ENCODE measurements at regions not wholly inside any gene's neighbourhood (a gene's known extent, or its start where the extent isn't known, plus 50 kb on each side); places are given as distances from the start of the nearest gene placed in this dataset.

DNA sequence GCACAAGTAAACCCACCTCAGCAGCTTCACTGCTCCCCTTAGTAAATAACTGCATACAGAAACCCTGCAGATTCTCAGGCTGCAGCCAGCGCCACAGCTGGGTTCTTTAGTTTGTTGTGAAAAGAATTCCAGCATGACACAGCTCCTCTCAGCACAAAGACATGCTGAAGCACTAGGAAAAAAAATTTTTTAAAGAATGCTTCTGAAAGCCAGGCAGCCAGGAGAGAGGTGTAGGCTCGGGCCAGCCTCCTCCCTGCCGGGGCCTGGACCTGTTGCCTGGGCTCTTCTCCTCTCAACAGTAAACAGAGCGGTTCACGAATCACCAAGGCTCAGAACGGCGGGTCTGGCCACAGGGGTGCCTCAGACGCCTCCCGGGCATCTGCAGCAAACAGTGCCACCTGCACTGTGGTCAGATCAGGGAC, 95.7 kb upstream of the POU3F3 start:
- peak; percentile 87 for DNase-seq (ENCODE audit: low read depth, low spot score)

- DNase-seq (ENCODE audit: low read depth, low spot score): no peak
Measured at GRCh38 chr2:104762031-104762430, 91.9 kb upstream of the POU3F3 start.

DNA sequence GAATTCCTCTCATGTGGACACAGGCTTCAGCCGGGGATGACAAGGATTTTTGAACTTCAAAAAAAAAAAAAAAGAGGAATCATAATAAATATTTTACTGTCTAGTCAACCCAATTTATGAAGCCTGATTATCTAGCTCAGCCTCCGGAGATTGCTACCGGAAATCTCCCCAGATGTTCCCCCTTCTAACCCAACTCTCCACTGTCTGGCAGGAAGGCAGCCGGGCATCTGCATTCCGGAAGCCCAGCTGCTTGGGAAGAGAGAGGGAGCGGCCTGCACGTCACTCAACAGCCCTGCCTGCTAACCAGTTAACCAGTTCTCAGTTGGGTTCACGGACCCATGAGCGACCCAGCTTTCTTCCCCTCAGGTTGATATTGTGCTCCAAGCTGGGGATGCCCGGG, 87.2 kb upstream of the POU3F3 start:
- DNase-seq (ENCODE audit: low read depth, low spot score): no peak

DNA sequence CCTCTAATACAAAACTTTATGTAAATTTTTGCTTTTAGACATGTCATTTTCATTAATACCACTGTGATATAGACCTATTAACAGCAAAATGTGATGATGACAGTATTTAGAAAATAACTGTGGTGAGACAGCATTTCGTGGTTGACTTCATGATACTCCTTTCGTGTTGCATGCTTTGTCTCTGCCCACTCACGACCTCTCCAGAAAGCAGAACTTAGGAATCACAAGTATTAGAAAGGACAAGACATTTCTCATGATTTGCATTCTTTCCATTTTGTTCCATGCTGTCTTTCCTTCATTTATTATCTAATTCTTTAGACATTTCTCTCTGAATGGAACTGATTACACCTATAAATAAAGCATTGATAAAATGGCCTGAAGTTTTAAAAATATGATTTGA, 85.2 kb upstream of the POU3F3 start:
- no peak for DNase-seq (ENCODE audit: low read depth, low spot score)

- DNase-seq (ENCODE audit: low read depth, low spot score): no peak
Measured at GRCh38 chr2:104769096-104769495, 84.8 kb upstream of the POU3F3 start.

- no peak for DNase-seq (ENCODE audit: low read depth, low spot score)
Measured at GRCh38 chr2:104772996-104773395, 80.9 kb upstream of the POU3F3 start.

DNA sequence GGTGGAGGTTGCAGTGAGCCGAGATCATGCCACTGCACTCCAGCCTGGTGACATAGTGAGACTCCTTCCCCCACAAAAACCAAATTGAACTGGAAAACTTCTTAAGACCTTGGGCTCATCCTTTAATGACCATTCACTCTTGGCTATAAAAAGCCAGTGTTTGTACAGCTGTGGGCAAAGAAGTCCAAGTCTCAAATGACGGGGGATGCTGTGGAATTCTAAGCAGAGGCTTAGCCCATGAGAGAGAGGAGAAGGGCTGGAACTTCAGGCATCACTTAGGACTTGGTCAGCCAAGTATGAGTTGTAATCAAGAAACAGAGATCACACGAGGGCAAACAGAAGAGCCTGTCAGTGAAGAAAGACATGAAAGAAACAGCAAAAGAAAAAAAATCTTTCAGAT, 79.3 kb upstream of the POU3F3 start:
- DNase-seq (ENCODE audit: low read depth, low spot score): no peak

DNA sequence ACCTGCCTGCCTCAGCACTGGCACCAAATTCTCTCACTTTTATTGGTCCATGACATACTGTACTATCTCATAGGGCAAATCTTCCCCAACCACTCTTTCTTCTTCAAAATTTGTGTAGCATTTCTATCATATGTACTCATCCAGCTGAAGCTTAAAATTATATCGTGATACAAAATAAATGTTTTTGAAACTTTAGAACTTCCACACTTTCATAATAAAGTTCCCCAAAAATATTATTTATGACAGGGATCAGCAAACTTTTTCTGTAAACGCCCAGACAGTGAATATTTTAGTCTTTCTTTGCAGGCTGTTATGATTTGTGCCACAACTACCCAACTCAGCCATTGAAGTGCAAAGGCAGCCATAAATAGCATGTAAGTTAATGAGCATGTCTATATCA, 76.2 kb upstream of the POU3F3 start:
- DNase-seq (ENCODE audit: low read depth, low spot score): no peak

GRCh38 chr2:104781151-104781550, 72.8 kb upstream of the POU3F3 start:
- no peak for DNase-seq (ENCODE audit: low read depth, low spot score)

DNA sequence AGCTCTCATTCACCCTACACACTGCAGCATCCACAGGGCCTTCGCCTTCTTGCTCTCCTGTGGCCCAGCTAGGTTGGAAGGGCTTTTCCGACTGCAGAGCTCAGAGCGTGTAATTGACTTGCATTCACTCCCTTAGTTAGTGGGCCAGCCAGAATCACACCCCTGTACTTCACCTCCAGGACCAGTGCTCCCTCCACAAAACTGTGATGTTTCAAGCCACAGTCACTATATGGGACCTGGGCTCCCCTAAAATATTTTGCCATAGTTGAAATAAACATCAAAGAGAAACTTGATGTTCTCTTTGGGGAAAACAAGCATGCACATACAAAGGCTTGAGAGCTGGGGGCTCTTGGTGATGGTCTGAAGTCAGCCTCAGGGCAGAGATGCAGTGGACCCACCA, 69.7 kb upstream of the POU3F3 start:
- DNase-seq (ENCODE audit: low read depth, low spot score): no peak

- no peak for DNase-seq (ENCODE audit: low read depth, low spot score)
Measured at GRCh38 chr2:104786204-104786603, 67.7 kb upstream of the POU3F3 start.

DNA sequence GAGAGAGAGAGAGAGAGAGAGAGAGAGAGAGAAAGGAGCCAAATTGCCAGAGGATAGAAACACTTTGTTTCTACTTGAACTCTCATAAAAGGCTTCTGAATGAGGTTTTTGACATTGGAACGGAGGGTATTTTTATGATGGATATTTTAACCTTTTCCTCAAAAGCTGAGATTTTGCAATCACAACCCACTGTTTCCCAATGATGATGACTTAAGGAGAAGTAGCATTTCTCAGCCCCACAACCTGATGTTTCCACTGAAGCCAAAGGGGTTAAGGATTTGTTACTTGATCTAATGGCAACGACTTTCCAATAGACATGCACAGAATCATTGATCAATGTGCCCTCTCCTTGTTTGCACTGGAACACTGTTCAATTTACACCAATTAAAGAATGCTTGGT, 67.1 kb upstream of the POU3F3 start:
- DNase-seq (ENCODE audit: low read depth, low spot score): no peak

DNA sequence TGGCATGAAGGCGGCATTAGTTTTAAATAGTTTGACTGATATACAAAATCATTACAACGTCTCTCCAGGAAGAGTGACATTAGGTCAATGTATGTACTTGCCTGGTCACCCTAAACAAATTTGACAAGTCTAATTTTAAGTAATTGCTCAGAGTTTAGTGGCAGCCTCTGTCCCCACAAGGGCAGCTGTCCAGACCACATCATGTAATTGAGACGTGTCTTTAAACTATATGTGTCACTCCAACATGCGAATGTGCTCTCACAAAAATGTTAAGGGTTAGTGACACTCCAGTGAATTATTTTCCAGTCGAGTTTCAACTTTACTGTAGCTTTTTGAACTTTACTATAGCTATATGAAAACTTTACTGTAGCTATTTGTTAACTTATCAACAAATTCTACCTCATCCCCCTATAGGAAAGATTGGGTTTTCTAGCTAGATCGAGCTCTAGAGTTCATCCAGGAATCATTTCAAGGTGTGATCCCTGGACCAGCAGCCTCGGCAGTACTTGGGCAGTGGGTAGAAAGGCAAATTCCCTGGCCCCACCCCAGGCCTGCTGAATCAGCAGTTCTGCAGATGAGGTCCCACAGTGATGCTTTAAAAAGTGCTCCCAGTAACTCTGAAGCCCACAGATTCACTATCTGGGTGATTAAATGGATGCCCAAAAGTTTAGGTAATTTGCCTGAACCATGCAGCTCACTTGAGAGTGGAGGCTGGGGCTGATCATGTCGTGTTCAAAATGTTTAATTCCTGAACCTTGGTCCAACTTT, 66.4 kb upstream of the POU3F3 start:
- no peak for DNase-seq (ENCODE audit: low read depth, low spot score)

DNA sequence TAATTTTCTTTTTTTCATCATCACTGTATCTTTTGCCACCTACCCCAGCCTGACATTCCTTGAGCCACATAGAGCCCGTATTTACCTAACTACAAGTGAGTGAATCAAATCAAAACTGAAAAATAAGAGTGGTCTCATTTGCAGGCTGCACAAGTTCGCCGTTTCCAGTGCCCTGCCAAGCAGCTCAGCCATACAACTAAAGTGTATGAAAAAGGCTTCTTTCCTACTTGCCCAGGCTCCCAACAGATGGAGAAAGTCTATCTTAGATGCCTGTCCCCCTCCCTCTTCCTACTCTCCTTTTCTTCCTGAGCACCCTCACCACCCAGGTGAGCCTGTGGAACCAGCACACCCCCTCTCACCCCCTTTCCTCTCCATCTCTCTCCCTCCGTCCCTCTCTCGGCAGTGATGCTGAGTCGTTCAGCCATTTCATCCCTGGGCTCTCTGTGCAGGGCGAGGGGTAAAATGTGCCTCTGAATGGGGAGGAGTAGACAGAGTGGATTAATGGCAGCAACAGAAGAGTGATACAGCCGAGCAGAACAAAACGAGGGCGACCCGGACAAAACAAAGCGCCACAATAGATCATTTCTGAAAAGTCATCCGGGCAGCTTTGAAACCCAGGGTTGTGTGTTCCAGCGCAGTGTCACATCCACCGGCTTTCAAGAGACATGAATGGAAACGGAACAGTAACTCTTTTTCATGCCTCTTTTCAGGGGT, 65.0 kb upstream of the POU3F3 start:
- DNase-seq (ENCODE audit: low read depth, low spot score): no peak

DNA sequence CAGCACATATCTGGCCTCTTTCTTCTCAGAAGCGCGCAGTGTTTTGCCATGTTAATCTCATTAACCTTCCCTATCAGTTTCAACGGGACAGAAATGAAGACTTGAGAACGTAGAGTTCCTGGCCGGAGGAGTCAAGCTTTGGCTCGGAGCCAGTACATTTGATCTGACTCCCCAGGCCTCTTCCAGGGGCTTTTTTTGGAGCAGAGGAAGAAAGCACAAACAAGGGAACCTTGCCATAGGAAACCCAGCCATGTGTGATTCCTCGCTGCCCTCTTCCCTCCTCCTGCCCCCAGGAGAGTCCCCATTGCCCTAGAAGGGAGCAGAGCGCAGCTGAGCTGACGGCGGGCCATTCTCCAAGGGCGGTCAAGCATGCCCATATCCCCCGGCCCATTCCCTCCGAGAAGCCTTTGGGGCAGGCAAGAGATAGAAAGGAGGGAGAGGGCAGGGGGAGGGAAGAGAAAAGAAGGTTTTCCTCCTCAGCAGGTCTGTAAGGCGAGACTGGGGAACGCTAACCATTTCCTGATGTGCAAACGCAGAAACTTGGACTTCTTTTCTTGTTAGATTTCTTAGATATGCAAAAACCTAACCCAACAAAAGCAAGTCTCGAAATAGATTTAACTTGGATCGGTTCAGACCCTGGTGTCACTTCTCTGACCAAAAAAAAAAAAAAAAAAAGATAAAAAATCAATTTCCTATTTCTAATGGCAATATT, 63.7 kb upstream of the POU3F3 start:
- DNase-seq (ENCODE audit: low read depth, low spot score): peak; percentile 26

DNA sequence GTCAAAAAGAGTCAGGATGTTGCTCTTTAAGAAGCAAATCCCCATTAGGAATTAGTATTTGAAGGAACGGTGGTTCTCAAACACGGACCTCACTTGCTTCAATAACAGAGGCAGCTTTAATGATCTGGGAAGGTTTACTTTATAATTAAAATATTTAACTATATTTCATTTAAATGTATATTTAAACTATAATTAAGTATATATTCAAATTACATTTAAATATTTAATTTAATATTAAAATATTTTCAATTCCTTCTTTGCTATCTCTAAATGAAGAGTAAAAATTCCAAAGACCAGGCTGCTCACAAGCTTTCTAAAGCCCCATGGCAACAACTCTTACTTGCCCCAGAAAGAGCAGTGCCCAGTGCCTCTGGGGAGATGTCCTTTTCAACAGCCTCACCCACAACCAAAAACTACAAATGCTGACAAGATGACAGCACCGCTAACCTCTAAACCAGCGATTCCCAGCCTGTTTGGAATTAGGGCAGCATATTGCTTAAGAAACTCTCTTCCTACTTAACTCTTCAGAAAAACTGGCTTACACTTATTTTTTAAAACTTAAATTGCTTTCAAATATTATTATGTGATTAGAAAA, 62.9 kb upstream of the POU3F3 start:
- no peak for DNase-seq (ENCODE audit: low read depth, low spot score)

GRCh38 chr2:104793966-104794365, 59.9 kb upstream of the POU3F3 start:
- DNase-seq (ENCODE audit: low read depth, low spot score): no peak

DNA sequence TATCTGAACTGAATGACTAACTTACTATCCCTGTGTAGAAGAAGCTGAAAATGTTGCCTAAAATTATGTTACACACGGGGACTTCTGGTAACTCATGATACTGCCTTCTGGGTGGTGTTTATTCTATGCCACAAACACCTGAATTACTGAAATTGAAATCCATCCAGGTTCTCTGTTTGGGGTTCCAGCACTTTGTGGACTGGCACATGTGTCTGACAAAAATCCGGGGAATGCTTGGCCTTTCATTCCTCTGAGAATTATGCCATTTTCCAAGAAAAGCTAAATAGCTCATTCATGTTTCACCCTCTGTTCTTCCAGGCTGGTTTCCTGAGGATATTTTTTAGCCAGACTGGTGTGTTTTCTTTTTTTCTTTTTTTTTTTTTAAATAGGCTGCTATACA, 59.5 kb upstream of the POU3F3 start:
- DNase-seq (ENCODE audit: low read depth, low spot score): no peak
